ENCODE measurements at regions not wholly inside any gene's neighbourhood (a gene's known extent, or its start where the extent isn't known, plus 50 kb on each side); places are given as distances from the start of the nearest gene placed in this dataset.
"Not testable (repeated sequence)": the region's sequence is repeated elsewhere in the genome, so short reads cannot be mapped to it uniquely, and the experiment has no call there.

- DNase-seq = no peak
These were observed 50.6 kb upstream of the TMEM170B start for GRCh38 chr6:11486959-11487358.

GRCh38 chr6:11486486-11486885, 51.1 kb upstream of the TMEM170B start:
- DNase-seq = no peak

- no peak for DNase-seq
These were observed 51.5 kb upstream of the TMEM170B start for GRCh38 chr6:11486051-11486450.

- no peak for DNase-seq
These were observed 52.3 kb upstream of the TMEM170B start for GRCh38 chr6:11485271-11485670.

- no peak for DNase-seq
These were observed 53.1 kb upstream of the TMEM170B start for GRCh38 chr6:11484441-11484840.

GRCh38 chr6:11482616-11483015, 54.9 kb upstream of the TMEM170B start:
- DNase-seq = peak in 2 of 4 experiments; percentile 8 to 15

GRCh38 chr6:11480541-11480940, 57.0 kb upstream of the TMEM170B start:
- no peak for DNase-seq

GRCh38 chr6:11479296-11479695, 58.3 kb upstream of the TMEM170B start:
- DNase-seq = no peak

GRCh38 chr6:11478586-11478985, 59.0 kb upstream of the TMEM170B start:
- peak in 3 of 4 experiments; percentile 19 to 36 (median 30) for DNase-seq

GRCh38 chr6:11475016-11475415, 62.5 kb upstream of the TMEM170B start:
- DNase-seq = no peak

GRCh38 chr6:11473008-11473740, 64.4 kb upstream of the TMEM170B start:
- no peak for DNase-seq

GRCh38 chr6:11471261-11471660, 66.3 kb upstream of the TMEM170B start:
- DNase-seq = no peak

GRCh38 chr6:11469684-11470083, 67.9 kb upstream of the TMEM170B start:
- no peak for DNase-seq

GRCh38 chr6:11468271-11468670, 69.3 kb upstream of the TMEM170B start:
- not testable (repeated sequence) for DNase-seq

GRCh38 chr6:11467364-11467763, 70.2 kb upstream of the TMEM170B start:
- no peak for DNase-seq

GRCh38 chr6:11463398-11463780, 74.2 kb upstream of the TMEM170B start:
- DNase-seq = peak in 2 of 4 experiments; percentile 36 to 40

GRCh38 chr6:11462742-11463397, 74.7 kb upstream of the TMEM170B start:
- peak; percentile 66 to 87 (median 78) for DNase-seq

- DNase-seq = peak in 2 of 4 experiments; percentile 30 to 49
These were observed 76.5 kb upstream of the TMEM170B start for GRCh38 chr6:11460837-11461661.

- peak; percentile 37 to 79 (median 64) for DNase-seq
These were observed 77.4 kb upstream of the TMEM170B start for GRCh38 chr6:11460001-11460668.

GRCh38 chr6:11459079-11459610, 78.4 kb upstream of the TMEM170B start:
- DNase-seq = no peak

- DNase-seq = no peak
These were observed 79.0 kb upstream of the TMEM170B start for GRCh38 chr6:11458509-11458908.

- DNase-seq = not testable (repeated sequence)
These were observed 80.1 kb upstream of the TMEM170B start for GRCh38 chr6:11457422-11457821.

Data from suppressor macrophage (primary cell).